ENCODE measurements at regions not wholly inside any gene's neighbourhood (a gene's known extent, or its start where the extent isn't known, plus 50 kb on each side); places are given as distances from the start of the nearest gene placed in this dataset.

GRCh38 chr2:30349691-30350090, 97.4 kb upstream of the LCLAT1 start:
- CTCF ChIA-PET = no interaction called here
- Histone ChIP-seq H3K9ac (replicated peaks; ENCODE audit: extremely low read depth, insufficient read depth, low read length) (no peak overlapping the region), H3K79me2 (ENCODE audit: control insufficient read depth, insufficient read depth, low read length) (no peaks in the 10 kb centered on the region), H4K20me1 (replicated peaks; ENCODE audit: control insufficient read depth, extremely low read depth, insufficient read depth, low read length) (no peaks in the 10 kb centered on the region), H3K36me3 (ENCODE audit: control insufficient read depth in 2 of 2, extremely low read depth in 1 of 2, insufficient read depth in 2 of 2, low read length in 2 of 2) (no peaks in the 10 kb centered on the region), H3K4me1 (ENCODE audit: control insufficient read depth, extremely low read depth, insufficient read depth, low read length) (peaks cover 5% of the 10 kb centered on the region), H2AFZ (ENCODE audit: low read depth, low read length) (no peak overlapping the region), H3K27ac (ENCODE audit: insufficient read depth, low read depth, low read length) (no peak overlapping the region), H3K9me3 (replicated peaks; ENCODE audit: control insufficient read depth, insufficient read depth, low read length) (no peaks in the 10 kb centered on the region), H3K4me3 (replicated peaks in 1 of 3; ENCODE audit: insufficient read depth in 1 of 3, low read depth in 1 of 3, low read length in 3 of 3) (no peak overlapping the region), H3K27me3 (ENCODE audit: control insufficient read depth in 2 of 2, insufficient read depth in 2 of 2, low read length in 2 of 2) (no peaks in the 10 kb centered on the region), H3K4me2 (ENCODE audit: insufficient read depth, low read length) (no peak overlapping the region), H3K9me1 (replicated peaks; ENCODE audit: control insufficient read depth, extremely low read depth, insufficient read depth, low read length) (no peaks in the 10 kb centered on the region)
- dilution Hi-C loops (cut with MboI; ENCODE audit: extremely low pct_ligation_motif_present, low sequenced_read_pairs) (no loop called here), intact Hi-C loops (cut with micrococcal nuclease) (no loop called here)
- FAIRE-seq (no peak), DNase-seq (ENCODE audit: low read depth, low spot score) (no peak)
- POLR2A ChIA-PET = no interaction called here
- TF ChIP-seq, protein P1, sequence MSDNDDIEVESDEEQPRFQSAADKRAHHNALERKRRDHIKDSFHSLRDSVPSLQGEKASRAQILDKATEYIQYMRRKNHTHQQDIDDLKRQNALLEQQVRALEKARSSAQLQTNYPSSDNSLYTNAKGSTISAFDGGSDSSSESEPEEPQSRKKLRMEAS (IDR thresholded peaks at IDR 0.05; ENCODE audit: insufficient read depth, insufficient read length) = no peak
- TF ChIP-seq CTCF (IDR thresholded peaks at IDR 0.05; ENCODE audit: extremely low read depth in 1 of 2, insufficient read depth in 1 of 2, low read depth in 1 of 2, low read length in 2 of 2) = no peak
- TF ChIP-seq EZH2 (IDR thresholded peaks at IDR 0.05; ENCODE audit: borderline replicate concordance, low read depth, low read length, severe bottlenecking) = no peak
- TF ChIP-seq MYC (IDR thresholded peaks at IDR 0.05; ENCODE audit: low read depth, low read length) = no peak
- TF ChIP-seq POLR2A (IDR thresholded peaks at IDR 0.05; ENCODE audit: low read depth, low read length) = no peak
- TF ChIP-seq POLR2AphosphoS5 (IDR thresholded peaks at IDR 0.05; ENCODE audit: insufficient read depth, low read depth, low read length) = no peak
- TF ChIP-seq FOS (IDR thresholded peaks at IDR 0.05; ENCODE audit: borderline replicate concordance, insufficient read depth, low read length) = no peak
- TF ChIP-seq GATA2 (IDR thresholded peaks at IDR 0.05; ENCODE audit: insufficient read depth, insufficient read length, low read depth, low read length) = no peak
- TF ChIP-seq JUN (IDR thresholded peaks at IDR 0.05; ENCODE audit: borderline replicate concordance, insufficient read depth, insufficient read length, low read depth) = no peak
- BruUV-seq (replicated peaks) = no TSS peak

Data from endothelial cell of umbilical vein (primary cell).